Tibial nerve (tissue), 4 donors: ENCODE measurements at regions not wholly inside any gene's neighbourhood (a gene's known extent, or its start where the extent isn't known, plus 50 kb on each side); places are given as distances from the start of the nearest gene placed in this dataset.

Experiments
- DNase-seq, 2 donors: peaks; one replicate each; pipeline ENCODE4 v3.0.0-alpha.2; 2019; ENCODE audit warnings: low spot score in 2 of 2
- H3K27ac ChIP-seq, 4 donors: fragments of 200-600 bp; sonication (generic) in 3 of 4; one replicate each; pipeline ENCODE4 v1.5.1; 2017 to 2019; ENCODE audit warnings: mild to moderate bottlenecking in 1 of 4
- H3K27me3 ChIP-seq, 2 donors: fragments of 200-600 bp; sonication (generic) in 1 of 2; one replicate each; pipeline versions ENCODE4 v1.5.1 to v1.6.0; 2017 to 2019
- H3K36me3 ChIP-seq, 3 donors: fragments of 200-600 bp; sonication (generic); one replicate each; pipeline ENCODE4 v1.5.1; 2018 to 2019
- H3K4me1 ChIP-seq, 4 donors: fragments of 200-600 bp; sonication (generic) in 3 of 4; one replicate each; pipeline ENCODE4 v1.5.1; 2017 to 2019
- H3K4me3 ChIP-seq, 4 donors: fragments of 200-600 bp; sonication (generic) in 3 of 4; one replicate each; pipeline ENCODE4 v1.5.1; 2017 to 2019; ENCODE audit warnings: mild to moderate bottlenecking in 1 of 4, moderate library complexity in 1 of 4
- H3K9me3 ChIP-seq, 4 donors: fragments of 200-600 bp; sonication (generic) in 3 of 4; one replicate each; pipeline ENCODE4 v1.5.1; 2017 to 2019
- CTCF ChIP-seq, 5 experiments: fragments of 200-600 bp in 3 of 5; fragments of 450-650 bp in 2 of 5; sonication (generic) in 3 of 5; IDR thresholded peaks; one replicate each; pipeline ENCODE4 v1.5.1; 2016 to 2019; ENCODE audit warnings: antibody characterized with exemption in 5 of 5, mild to moderate bottlenecking in 3 of 5, moderate library complexity in 2 of 5
- EP300 ChIP-seq, 2 donors: sonication (generic); formaldehyde crosslinking; IDR thresholded peaks; one replicate each; pipeline ENCODE4 v1.6.1; 2017; ENCODE audit warnings: antibody characterized with exemption in 2 of 2, mild to moderate bottlenecking in 1 of 2
- POLR2A ChIP-seq, 2 donors: fragments of 450-650 bp; IDR thresholded peaks; one replicate each; pipeline ENCODE4 v1.6.1; 2017; ENCODE audit warnings: antibody characterized with exemption in 2 of 2, mild to moderate bottlenecking in 2 of 2, moderate library complexity in 2 of 2
- WGBS, 2 donors: methylation state at CpG; one replicate each; pipeline ENCODE4 v1.1.5; 2018; 5-methylcytosine and 5-hydroxymethylcytosine counted together

DNA sequence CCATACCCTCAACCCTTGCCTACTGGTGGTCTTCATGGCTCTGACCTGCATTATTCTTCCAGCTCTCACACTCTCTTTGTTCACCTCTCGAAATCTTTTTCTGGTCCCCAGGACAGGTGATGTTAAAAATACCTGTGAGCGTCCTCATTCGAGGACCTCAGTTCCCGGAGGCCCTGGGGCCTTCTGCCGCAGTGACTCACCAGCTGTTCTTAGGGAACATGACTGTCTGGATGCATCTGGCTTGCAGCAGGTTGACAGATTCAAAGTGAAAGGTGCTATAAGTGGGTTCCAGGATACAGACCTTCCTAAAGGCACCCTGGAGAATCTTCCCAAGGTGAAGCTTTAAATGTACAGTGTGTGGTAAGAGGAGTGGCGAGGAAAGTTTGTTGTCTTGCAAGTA is 210.4 kb upstream of the KCNG1 start:
- Histone ChIP-seq H3K27ac (no peak overlapping the region), H3K36me3 (no peaks in the 10 kb centered on the region), H3K27me3 (no peaks in the 10 kb centered on the region), H3K9me3 (peaks cover 0 to 7% (median 0%) of the 10 kb centered on the region in 4 donors), H3K4me1 (no peaks in the 10 kb centered on the region), H3K4me3 (no peak overlapping the region)
- DNase-seq: no peak
- TF ChIP-seq EP300 (IDR thresholded peaks at IDR 0.05): no peak
- no peak for TF ChIP-seq POLR2A (IDR thresholded peaks at IDR 0.05)
- no peak for TF ChIP-seq CTCF (IDR thresholded peaks at IDR 0.05)
- WGBS, 2 donors: 79 to 93% methylated on average over 6 of the region's 6 CpGs

DNA sequence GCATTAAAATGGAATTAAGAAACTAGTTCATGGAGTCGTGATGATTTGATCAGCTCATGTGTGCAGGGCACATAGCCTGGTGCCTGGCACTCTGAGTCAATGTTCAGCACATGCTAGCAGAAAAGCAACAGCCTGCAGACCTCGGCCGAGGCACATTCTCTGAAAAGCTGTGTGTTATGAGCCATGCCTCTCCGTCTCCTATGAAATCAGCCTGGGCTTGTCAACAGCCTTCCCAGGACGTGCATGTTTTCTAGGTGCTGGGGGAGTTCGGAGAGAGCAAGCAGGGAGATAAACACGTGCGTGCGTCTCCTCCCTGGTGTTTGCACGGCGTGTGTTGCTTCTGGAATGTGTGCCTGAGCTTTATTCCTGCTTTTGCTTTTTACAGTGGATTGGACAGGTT is 207.8 kb upstream of the KCNG1 start:
- Histone ChIP-seq H3K4me1 (no peaks in the 10 kb centered on the region), H3K27me3 (no peaks in the 10 kb centered on the region), H3K9me3 (peaks cover 0 to 7% (median 0%) of the 10 kb centered on the region in 4 donors), H3K27ac (no peak overlapping the region), H3K4me3 (no peak overlapping the region), H3K36me3 (no peaks in the 10 kb centered on the region)
- no peak for DNase-seq
- TF ChIP-seq CTCF (IDR thresholded peaks at IDR 0.05): no peak
- 55 to 84% methylated on average over 11 of the region's 11 CpGs for WGBS, 2 donors

GRCh38 chr20:51228763-51229162 is 205.9 kb upstream of the KCNG1 start:
- no peak overlapping the region for H3K27ac ChIP-seq
- no peak for DNase-seq

DNA sequence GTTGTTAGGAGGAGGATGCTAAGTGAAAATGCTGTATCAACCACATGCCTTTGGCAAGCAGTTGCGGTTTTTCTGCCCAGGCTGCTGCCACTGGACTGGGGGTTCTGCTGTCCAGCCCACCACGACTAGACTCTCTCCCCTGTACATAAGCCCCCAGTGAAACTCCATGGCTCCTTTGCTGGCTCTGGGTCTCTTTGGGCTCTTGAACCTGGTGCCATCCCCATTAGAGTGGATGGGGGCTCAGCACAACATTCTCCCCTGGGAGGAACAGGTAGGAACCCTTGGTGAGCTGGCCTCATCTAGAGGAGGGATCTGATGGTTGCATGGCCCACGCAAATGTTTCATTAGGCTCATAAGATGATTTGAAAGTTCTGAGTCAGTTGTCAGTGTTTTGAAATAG is 204.8 kb upstream of the KCNG1 start:
- Histone ChIP-seq H3K9me3 (peaks cover 0 to 3% (median 0%) of the 10 kb centered on the region in 4 donors), H3K27me3 (peaks cover 0 to 3% of the 10 kb centered on the region in 2 donors), H3K4me3 (no peak overlapping the region), H3K4me1 (no peaks in the 10 kb centered on the region), H3K36me3 (no peaks in the 10 kb centered on the region), H3K27ac (no peak overlapping the region)
- no peak for TF ChIP-seq POLR2A (IDR thresholded peaks at IDR 0.05)
- TF ChIP-seq EP300 (IDR thresholded peaks at IDR 0.05): no peak
- no peak for TF ChIP-seq CTCF (IDR thresholded peaks at IDR 0.05)
- 84 to 94% methylated on average over 3 of the region's 3 CpGs for WGBS, 2 donors
- no peak for DNase-seq

More at GRCh38 chr20:51228763-51229162, 205.9 kb upstream of the KCNG1 start:
- peaks cover 0 to 6% (median 0%) of the 10 kb centered on the region in 4 donors for H3K9me3 ChIP-seq
- H3K4me1 ChIP-seq: no peaks in the 10 kb centered on the region
- H3K4me3 ChIP-seq: no peak overlapping the region
- no peaks in the 10 kb centered on the region for H3K36me3 ChIP-seq
- no peak for TF ChIP-seq EP300 (IDR thresholded peaks at IDR 0.05)
- no peak for TF ChIP-seq POLR2A (IDR thresholded peaks at IDR 0.05)
- no peak for TF ChIP-seq CTCF (IDR thresholded peaks at IDR 0.05)
- H3K27me3 ChIP-seq: peaks cover 0 to 3% of the 10 kb centered on the region in 2 donors

GRCh38 chr20:51223183-51223720 is 200.3 kb upstream of the KCNG1 start:
- Histone ChIP-seq H3K27me3 (peaks cover 0 to 27% of the 10 kb centered on the region in 2 donors), H3K4me1 (peaks cover 0 to 5% (median 0%) of the 10 kb centered on the region in 4 donors), H3K27ac (no peak overlapping the region), H3K9me3 (peaks cover 0 to 3% (median 0%) of the 10 kb centered on the region in 4 donors), H3K4me3 (no peak overlapping the region), H3K36me3 (no peaks in the 10 kb centered on the region)
- 30 to 39% methylated on average over 8 of the region's 8 CpGs for WGBS, 2 donors
- TF ChIP-seq EP300 (IDR thresholded peaks at IDR 0.05) (no peak), POLR2A (IDR thresholded peaks at IDR 0.05) (no peak), CTCF (IDR thresholded peaks at IDR 0.05) (no peak)
- DNase-seq: no peak
